ENCODE measurements at regions not wholly inside any gene's neighbourhood (a gene's known extent, or its start where the extent isn't known, plus 50 kb on each side); places are given as distances from the start of the nearest gene placed in this dataset.

DNA sequence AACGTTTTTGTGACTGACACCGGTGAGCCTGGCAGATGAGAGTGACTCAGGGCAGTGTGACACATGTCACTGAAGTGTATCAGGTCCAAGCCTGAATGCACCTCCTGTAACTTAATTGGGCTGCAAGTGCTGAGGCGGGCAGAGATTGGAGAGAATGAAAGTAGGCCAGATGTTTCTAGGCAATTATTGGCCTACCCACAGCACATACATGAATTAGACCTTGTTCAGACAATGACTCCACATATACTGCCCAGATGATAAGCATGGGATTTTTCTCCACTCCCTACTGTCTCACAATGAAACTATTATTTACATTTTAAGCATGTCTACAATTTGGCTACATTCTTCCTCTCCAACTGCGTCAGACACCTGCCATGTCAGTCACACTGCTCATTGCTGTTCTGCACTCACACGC is 187.3 kb upstream of the ZNF385D start:
- Histone ChIP-seq H3K4me3 (ENCODE audit: extremely low read depth in 1 of 4, insufficient read depth in 2 of 4, low read depth in 3 of 4, low read length in 4 of 4) (no peak overlapping the region), H3K27me3 (replicated peaks in 1 of 4; ENCODE audit: control insufficient read depth in 3 of 4, extremely low read depth in 1 of 4, insufficient read depth in 3 of 4, low read length in 3 of 4) (no peaks in the 10 kb centered on the region), H3K4me2 (ENCODE audit: insufficient read depth in 1 of 2, low read depth in 2 of 2, low read length in 2 of 2) (no peak overlapping the region), H3K4ac (replicated peaks; ENCODE audit: insufficient read length, low read depth, low read length) (no peak overlapping the region), H3K79me2 (ENCODE audit: control insufficient read depth in 1 of 2, insufficient read depth in 2 of 2, low read length in 2 of 2) (no peaks in the 10 kb centered on the region), H2BK12ac (ENCODE audit: low read depth, low read length) (no peak overlapping the region), H2BK120ac (replicated peaks; ENCODE audit: low read depth, low read length) (no peak overlapping the region), H3K27ac (ENCODE audit: low read depth, low read length) (no peak overlapping the region), H2AFZ (ENCODE audit: low read length) (no peak overlapping the region), H3K9ac (replicated peaks in 1 of 4; ENCODE audit: extremely low read depth in 1 of 4, low read depth in 3 of 4, low read length in 3 of 4) (no peak overlapping the region), H4K91ac (replicated peaks; ENCODE audit: insufficient read length, low read length) (no peak overlapping the region), H3K14ac (ENCODE audit: insufficient read length) (no peak overlapping the region), H4K20me1 (replicated peaks in 1 of 2; ENCODE audit: control insufficient read depth in 1 of 2, insufficient read depth in 2 of 2, low read length in 2 of 2) (no peaks in the 10 kb centered on the region), H3K4me1 (replicated peaks in 1 of 4; ENCODE audit: control insufficient read depth in 3 of 4, insufficient read depth in 4 of 4, low read length in 3 of 4) (no peaks in the 10 kb centered on the region), H3K23me2 (ENCODE audit: low read depth, low read length) (no peaks in the 10 kb centered on the region), H3K36me3 (ENCODE audit: control insufficient read depth in 2 of 4, insufficient read depth in 4 of 4, low read length in 3 of 4) (no peaks in the 10 kb centered on the region), H4K5ac (ENCODE audit: insufficient read length, low read depth, low read length) (no peak overlapping the region), H3K18ac (ENCODE audit: extremely low read depth, low read length) (no peak overlapping the region), H2BK5ac (ENCODE audit: low read depth, low read length) (no peak overlapping the region), H2BK15ac (ENCODE audit: low read length) (no peak overlapping the region), H3K9me3 (ENCODE audit: insufficient read depth in 2 of 2, low read depth in 1 of 2, low read length in 1 of 2) (no peaks in the 10 kb centered on the region), H2AK5ac (ENCODE audit: low read depth, low read length) (no peak overlapping the region), H3K79me1 (ENCODE audit: low read depth, low read length) (no peaks in the 10 kb centered on the region), H2BK20ac (ENCODE audit: low read length) (no peak overlapping the region), H3K23ac (ENCODE audit: insufficient read length) (no peak overlapping the region), H3K56ac (replicated peaks; ENCODE audit: insufficient read length, low read depth, low read length) (no peak overlapping the region), H4K8ac (ENCODE audit: extremely low read depth, insufficient read depth, low read length) (no peak overlapping the region)
- ChIA-PET POLR2A (ENCODE audit: partially characterized antibody) (no interaction called here), CTCF (ENCODE audit: partially characterized antibody) (no interaction called here)
- no peak for FAIRE-seq
- no peak for DNase-seq (ENCODE audit: low read depth in 1 of 2, low spot score in 2 of 2)
- WGBS, 2 experiments (ENCODE audit: extremely low coverage in 1 of 2, insufficient coverage in 1 of 2, insufficient read length in 1 of 2, insufficient replicate concordance in 2 of 2, low coverage in 1 of 2, low lambda C conversion rate in 2 of 2, missing lambda C conversion rate in 1 of 2): 96% methylated on average over 5 of the region's 5 CpGs; no CpG with 5 or more reads in 1 of the 2 experiments
- no peak for TF ChIP-seq CHD2 (IDR thresholded peaks at IDR 0.05; ENCODE audit: low read length)
- no peak for TF ChIP-seq SIN3A (conservative IDR thresholded peaks at IDR 0.05 in 1 of 2, IDR thresholded peaks at IDR 0.05 in 1 of 2; ENCODE audit: low read depth in 1 of 2, low read length in 2 of 2)
- no peak for TF ChIP-seq CHD1 (IDR thresholded peaks at IDR 0.05; ENCODE audit: low read depth, low read length)
- TF ChIP-seq TAF7 (optimal IDR thresholded peaks at IDR 0.05; ENCODE audit: borderline replicate concordance, low read depth, low read length): no peak
- TF ChIP-seq RAD21 (IDR thresholded peaks at IDR 0.05 in 1 of 2, conservative IDR thresholded peaks at IDR 0.05 in 1 of 2; ENCODE audit: low read depth in 2 of 2, low read length in 2 of 2): no peak
- TF ChIP-seq YY1 (IDR thresholded peaks at IDR 0.05; ENCODE audit: low read depth, low read length): no peak
- no peak for TF ChIP-seq RXRA (IDR thresholded peaks at IDR 0.05; ENCODE audit: insufficient read depth, low read depth, low read length)
- TF ChIP-seq BCL11A (IDR thresholded peaks at IDR 0.05; ENCODE audit: low read depth in 2 of 2, low read length in 2 of 2): no peak
- no peak for TF ChIP-seq SAP30 (IDR thresholded peaks at IDR 0.05; ENCODE audit: insufficient read depth, insufficient replicate concordance, low read length)
- TF ChIP-seq, protein P1, sequence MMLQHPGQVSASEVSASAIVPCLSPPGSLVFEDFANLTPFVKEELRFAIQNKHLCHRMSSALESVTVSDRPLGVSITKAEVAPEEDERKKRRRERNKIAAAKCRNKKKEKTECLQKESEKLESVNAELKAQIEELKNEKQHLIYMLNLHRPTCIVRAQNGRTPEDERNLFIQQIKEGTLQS (IDR thresholded peaks at IDR 0.05; ENCODE audit: insufficient read depth, low read depth, low read length): no peak
- no peak for TF ChIP-seq POU5F1 (IDR thresholded peaks at IDR 0.05; ENCODE audit: low read depth, low read length)
- TF ChIP-seq SP4 (IDR thresholded peaks at IDR 0.05; ENCODE audit: low read length): no peak
- no peak for TF ChIP-seq KDM1A (IDR thresholded peaks at IDR 0.05; ENCODE audit: borderline replicate concordance, low read length)
- no peak for TF ChIP-seq EGR1 (IDR thresholded peaks at IDR 0.05; ENCODE audit: borderline replicate concordance, low read depth, low read length)

All from H1 (cell line).